DMS114 treated with DMSO at 0.1 percent for 48 hours (cell line): ENCODE measurements at regions not wholly inside any gene's neighbourhood (a gene's known extent, or its start where the extent isn't known, plus 50 kb on each side); places are given as distances from the start of the nearest gene placed in this dataset.
"Not testable (repeated sequence)": the region's sequence is repeated elsewhere in the genome, so short reads cannot be mapped to it uniquely, and the experiment has no call there.

Source experiments
- DNase-seq: peaks from one replicate; lab custom pipeline; 2025; ENCODE audit not compliant: unreplicated experiment; lab: John Stamatoyannopoulos, UW

GRCh38 chr15:81729340-81729739 lies 316.5 kb downstream of the MEX3B start:
- no peak for DNase-seq

- DNase-seq = no peak
These were observed 317.1 kb downstream of the MEX3B start for GRCh38 chr15:81728726-81729125.

GRCh38 chr15:81725590-81725989 lies 320.2 kb downstream of the MEX3B start:
- DNase-seq = no peak

GRCh38 chr15:81724536-81724935 lies 321.3 kb downstream of the MEX3B start:
- DNase-seq = no peak

GRCh38 chr15:81723701-81724100 lies 322.1 kb downstream of the MEX3B start:
- no peak for DNase-seq

- no peak for DNase-seq
These were observed 322.6 kb downstream of the MEX3B start for GRCh38 chr15:81723113-81723651.

GRCh38 chr15:81716468-81716867 lies 329.4 kb downstream of the MEX3B start:
- not testable (repeated sequence) for DNase-seq

GRCh38 chr15:81710328-81710727 lies 335.5 kb downstream of the MEX3B start:
- no peak for DNase-seq

- not testable (repeated sequence) for DNase-seq
These were observed 332.9 kb upstream of the TMC3 start for GRCh38 chr15:81706816-81707346.

GRCh38 chr15:81705727-81706126 lies 331.7 kb upstream of the TMC3 start:
- DNase-seq = not testable (repeated sequence)

GRCh38 chr15:81686021-81686420 lies 312.0 kb upstream of the TMC3 start:
- no peak for DNase-seq

- DNase-seq = no peak
These were observed 311.2 kb upstream of the TMC3 start for GRCh38 chr15:81685237-81685636.

- no peak for DNase-seq
These were observed 306.8 kb upstream of the TMC3 start for GRCh38 chr15:81680829-81681228.

- no peak for DNase-seq
These were observed 292.8 kb upstream of the TMC3 start for GRCh38 chr15:81666839-81667238.

GRCh38 chr15:81660976-81661375 lies 287.0 kb upstream of the TMC3 start:
- DNase-seq = no peak

- no peak for DNase-seq
These were observed 279.2 kb upstream of the TMC3 start for GRCh38 chr15:81653259-81653658.

- DNase-seq = no peak
These were observed 271.5 kb upstream of the TMC3 start for GRCh38 chr15:81645470-81645869.

- DNase-seq = no peak
These were observed 269.8 kb upstream of the TMC3 start for GRCh38 chr15:81643771-81644170.

GRCh38 chr15:81642451-81642990 lies 268.5 kb upstream of the TMC3 start:
- no peak for DNase-seq

- not testable (repeated sequence) for DNase-seq
These were observed 262.1 kb upstream of the TMC3 start for GRCh38 chr15:81636064-81636463.

GRCh38 chr15:81633889-81634288 lies 259.9 kb upstream of the TMC3 start:
- DNase-seq = no peak

- no peak for DNase-seq
These were observed 251.9 kb upstream of the TMC3 start for GRCh38 chr15:81625896-81626295.

- DNase-seq = no peak
These were observed 245.0 kb upstream of the TMC3 start for GRCh38 chr15:81619002-81619401.
